MM.1S (cell line): ENCODE measurements at regions not wholly inside any gene's neighbourhood (a gene's known extent, or its start where the extent isn't known, plus 50 kb on each side); places are given as distances from the start of the nearest gene placed in this dataset.
A peak's percentile ranks its signal among the peaks of the same experiment; 100 is the strongest.

Experiments used
- DNase-seq: peaks from one replicate; pipeline ENCODE4 v3.0.0-alpha.2; 2015
- H2AFZ ChIP-seq: fragments of 300-600 bp; sonication (generic); 2 replicates; pipeline ENCODE4 v1.6.0; 2016; ENCODE audit warnings: antibody characterized with exemption, low read length
- H3F3A ChIP-seq: fragments of 300-600 bp; sonication (generic); 2 replicates; pipeline ENCODE4 v1.6.1; 2016; ENCODE audit warnings: mild to moderate bottlenecking, antibody characterized with exemption, low read length, moderate library complexity, mixed read lengths; ENCODE audit not compliant: insufficient read depth
- H3K27ac ChIP-seq: fragments of 300-600 bp; sonication (generic); 2 replicates; pipeline ENCODE4 v1.5.1; 2016; ENCODE audit warnings: mild to moderate bottlenecking, low read length
- H3K27me3 ChIP-seq: fragments of 300-600 bp; sonication (generic); replicated peaks from 2 replicates; pipeline ENCODE4 v1.6.0; 2016; ENCODE audit warnings: low read length; ENCODE audit not compliant: insufficient read depth
- H3K36me3 ChIP-seq: fragments of 300-600 bp; sonication (generic); replicated peaks from 2 replicates; pipeline ENCODE4 v1.6.1; 2016; ENCODE audit warnings: mild to moderate bottlenecking, low read length, mixed read lengths; ENCODE audit not compliant: insufficient read depth
- H3K4me1 ChIP-seq: fragments of 300-600 bp; sonication (generic); 2 replicates; pipeline ENCODE4 v1.6.1; 2016; ENCODE audit warnings: low read length, mixed read lengths
- H3K4me2 ChIP-seq: fragments of 300-600 bp; sonication (generic); 2 replicates; pipeline ENCODE4 v1.6.0; 2016; ENCODE audit warnings: low read depth, low read length
- H3K4me3 ChIP-seq: fragments of 300-600 bp; sonication (generic); 2 replicates; pipeline ENCODE4 v1.5.1; 2016; ENCODE audit warnings: low read length, mixed read lengths
- H3K79me2 ChIP-seq: fragments of 300-600 bp; sonication (generic); 2 replicates; pipeline ENCODE4 v1.6.1; 2016; ENCODE audit warnings: mixed run types, low read length, mixed read lengths
- H3K9ac ChIP-seq: fragments of 300-600 bp; sonication (generic); 2 replicates; pipeline ENCODE4 v1.6.1; 2016; ENCODE audit warnings: low read length, mixed read lengths
- H3K9me2 ChIP-seq: fragments of 300-600 bp; sonication (generic); replicated peaks from 2 replicates; pipeline ENCODE4 v1.6.1; 2016; ENCODE audit warnings: mild to moderate bottlenecking, low read length, mixed read lengths; ENCODE audit not compliant: insufficient read depth
- H3K9me3 ChIP-seq: fragments of 300-600 bp; sonication (generic); replicated peaks from 2 replicates; pipeline ENCODE4 v1.6.1; 2016; ENCODE audit warnings: mild to moderate bottlenecking, low read length, mixed read lengths; ENCODE audit not compliant: insufficient read depth
- H4K20me1 ChIP-seq: fragments of 300-600 bp; sonication (generic); 2 replicates; pipeline ENCODE4 v1.6.1; 2016; ENCODE audit warnings: mild to moderate bottlenecking, low read length, moderate library complexity, mixed read lengths; ENCODE audit not compliant: insufficient read depth
- CTCF ChIP-seq: fragments of 300-600 bp; sonication (generic); IDR thresholded peaks from 2 replicates; pipeline ENCODE4 v1.5.1; 2016; ENCODE audit warnings: antibody characterized with exemption, low read length, mixed read lengths
- EZH2 ChIP-seq: fragments of 300-600 bp; sonication (generic); optimal IDR thresholded peaks from 2 replicates; pipeline ENCODE3; 2017; ENCODE audit warnings: low read depth, mild to moderate bottlenecking, antibody characterized with exemption, low read length, mixed read lengths
- EZH2phosphoT487 ChIP-seq: fragments of 300-600 bp; sonication (generic); IDR thresholded peaks from 2 replicates; pipeline ENCODE4 v1.6.1; 2018; ENCODE audit warnings: antibody characterized with exemption, low read length

- Histone ChIP-seq H3K4me3 (no peak overlapping the region), H4K20me1 (no peaks in the 10 kb centered on the region), H3K4me1 (peaks cover 40% of the 10 kb centered on the region), H3K27ac (no peak overlapping the region), H3K79me2 (no peaks in the 10 kb centered on the region), H3F3A (peaks cover 5% of the 10 kb centered on the region; the same call in 1 of the 2 replicates), H3K9ac (no peak overlapping the region), H3K36me3 (no peaks in the 10 kb centered on the region), H3K27me3 (no peaks in the 10 kb centered on the region), H2AFZ (no peak overlapping the region), H3K4me2 (no peak overlapping the region), H3K9me2 (no peaks in the 10 kb centered on the region), H3K9me3 (no peaks in the 10 kb centered on the region)
- DNase-seq: no peak
- TF ChIP-seq EZH2: no peak
- TF ChIP-seq CTCF: no peak
- no peak for TF ChIP-seq EZH2phosphoT487
Observed at GRCh38 chr15:58273104-58273503, 134.9 kb downstream of the AQP9 start.

- H3K9me2 ChIP-seq: no peaks in the 10 kb centered on the region
Observed at GRCh38 chr15:58274885-58275284, 136.7 kb downstream of the AQP9 start.

GRCh38 chr15:58275785-58276184, 137.6 kb downstream of the AQP9 start:
- no peak for DNase-seq
- Histone ChIP-seq H3K4me3 (no peak overlapping the region), H4K20me1 (no peaks in the 10 kb centered on the region), H3K79me2 (no peaks in the 10 kb centered on the region), H3K9me3 (no peaks in the 10 kb centered on the region), H3K36me3 (no peaks in the 10 kb centered on the region), H3K27ac (no peak overlapping the region), H2AFZ (no peak overlapping the region), H3K4me2 (no peak overlapping the region), H3K9me2 (no peaks in the 10 kb centered on the region), H3K27me3 (no peaks in the 10 kb centered on the region), H3F3A (no peaks in the 10 kb centered on the region), H3K4me1 (peaks cover 18% of the 10 kb centered on the region), H3K9ac (no peak overlapping the region)
- no peak for TF ChIP-seq EZH2phosphoT487
- no peak for TF ChIP-seq CTCF
- no peak for TF ChIP-seq EZH2

More at GRCh38 chr15:58274885-58275284, 136.7 kb downstream of the AQP9 start:
- H3K27me3 ChIP-seq: no peaks in the 10 kb centered on the region
- H3K27ac ChIP-seq: no peak overlapping the region
- no peak overlapping the region for H2AFZ ChIP-seq
- no peaks in the 10 kb centered on the region for H4K20me1 ChIP-seq
- H3K9ac ChIP-seq: no peak overlapping the region
- H3K4me2 ChIP-seq: no peak overlapping the region
- no peak overlapping the region for H3K4me3 ChIP-seq
- no peaks in the 10 kb centered on the region for H3K9me3 ChIP-seq
- TF ChIP-seq CTCF (no peak), EZH2phosphoT487 (no peak), EZH2 (no peak)
- no peaks in the 10 kb centered on the region for H3K36me3 ChIP-seq
- H3K4me1 ChIP-seq: peaks cover 27% of the 10 kb centered on the region
- DNase-seq: peak; percentile 16
- H3K79me2 ChIP-seq: no peaks in the 10 kb centered on the region
- H3F3A ChIP-seq: no peaks in the 10 kb centered on the region
